ENCODE measurements at regions not wholly inside any gene's neighbourhood (a gene's known extent, or its start where the extent isn't known, plus 50 kb on each side); places are given as distances from the start of the nearest gene placed in this dataset.

DNA sequence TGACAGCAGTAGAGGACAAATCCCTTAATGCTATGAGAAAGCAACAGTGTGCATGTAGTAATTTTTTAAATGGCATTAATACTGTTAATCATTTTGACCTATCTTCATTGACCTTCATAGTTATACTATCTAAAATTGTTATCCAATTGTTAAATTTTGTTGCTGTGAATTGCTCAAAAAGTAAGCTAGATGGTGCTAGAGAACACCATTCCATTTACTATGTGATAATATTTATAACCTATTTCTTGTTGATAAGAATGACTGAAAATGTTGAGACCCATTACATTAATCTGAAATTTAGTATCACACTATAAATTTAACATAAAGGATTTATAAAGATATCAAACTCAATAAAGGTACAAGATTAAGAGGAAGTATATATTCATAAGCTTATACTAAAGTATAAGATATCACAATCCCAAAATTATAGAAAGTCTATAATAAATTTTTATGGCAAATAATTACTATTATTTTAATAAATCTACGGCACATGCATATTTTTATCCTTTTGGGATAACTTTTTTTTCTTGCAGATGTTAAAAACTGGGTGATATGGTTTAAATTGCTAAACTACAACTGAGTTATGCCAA is 1573.3 kb downstream of the PCDH9 start:
- peak; percentile 31 for TF ChIP-seq CTCF (IDR thresholded peaks at IDR 0.05; ENCODE audit: low read depth, low read length, missing control alignments)
- in situ Hi-C loops (cut with HindIII; ENCODE audit: low sequenced_read_pairs): no loop called here
- no peak for DNase-seq (ENCODE audit: low read depth)
- H3K4me3 ChIP-seq (ENCODE audit: low read depth, low read length): no peak overlapping the region

- no peak for DNase-seq (ENCODE audit: low read depth)
- in situ Hi-C loops (cut with HindIII; ENCODE audit: low sequenced_read_pairs): no loop called here
- TF ChIP-seq CTCF (IDR thresholded peaks at IDR 0.05; ENCODE audit: low read depth, low read length, missing control alignments): no peak
- H3K4me3 ChIP-seq (ENCODE audit: low read depth, low read length): no peak overlapping the region
Observed at GRCh38 chr13:65653613-65654012, 1576.5 kb downstream of the PCDH9 start.

GRCh38 chr13:65650321-65650720 is 1579.8 kb downstream of the PCDH9 start:
- H3K4me3 ChIP-seq (ENCODE audit: low read depth, low read length): no peak overlapping the region
- TF ChIP-seq CTCF (IDR thresholded peaks at IDR 0.05; ENCODE audit: low read depth, low read length, missing control alignments): no peak
- in situ Hi-C loops (cut with HindIII; ENCODE audit: low sequenced_read_pairs): no loop called here
- no peak for DNase-seq (ENCODE audit: low read depth)

- no peak for TF ChIP-seq CTCF (IDR thresholded peaks at IDR 0.05; ENCODE audit: low read depth, low read length, missing control alignments)
- in situ Hi-C loops (cut with HindIII; ENCODE audit: low sequenced_read_pairs): loop anchor here (25.0 kb wide), 1 partner anchor 1181 kb away; no protein-coding TSS in a partner anchor
- no peak overlapping the region for H3K4me3 ChIP-seq (ENCODE audit: low read depth, low read length)
- no peak for DNase-seq (ENCODE audit: low read depth)
Observed at GRCh38 chr13:65642996-65643395, 1587.1 kb downstream of the PCDH9 start.

DNA sequence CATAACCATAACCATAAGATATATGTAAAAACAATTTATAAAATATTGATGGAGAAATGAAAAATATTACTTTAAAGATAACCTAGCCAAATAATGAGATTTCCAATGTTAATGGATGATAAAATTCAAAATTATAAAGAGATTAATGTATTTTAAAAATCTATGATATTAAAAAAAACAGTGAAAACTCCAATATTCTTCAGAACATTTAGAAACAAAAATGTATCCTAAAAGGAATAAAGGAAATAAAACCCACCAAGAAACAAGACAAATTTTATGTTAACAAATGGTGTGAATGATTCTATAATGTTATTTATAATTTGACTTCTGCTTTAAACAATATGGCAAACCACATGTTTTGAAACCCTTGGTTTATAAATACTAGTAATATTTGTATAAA is 1587.8 kb downstream of the PCDH9 start:
- TF ChIP-seq CTCF (IDR thresholded peaks at IDR 0.05; ENCODE audit: low read depth, low read length, missing control alignments): no peak
- DNase-seq (ENCODE audit: low read depth): no peak
- in situ Hi-C loops (cut with HindIII; ENCODE audit: low sequenced_read_pairs): loop anchor here (25.0 kb wide), 1 partner anchor 1180 kb away; no protein-coding TSS in a partner anchor
- H3K4me3 ChIP-seq (ENCODE audit: low read depth, low read length): no peak overlapping the region

GRCh38 chr13:65638572-65639168 is 1591.5 kb downstream of the PCDH9 start:
- TF ChIP-seq CTCF (IDR thresholded peaks at IDR 0.05; ENCODE audit: low read depth, low read length, missing control alignments): peak; percentile 73
- no peak overlapping the region for H3K4me3 ChIP-seq (ENCODE audit: low read depth, low read length)
- in situ Hi-C loops (cut with HindIII; ENCODE audit: low sequenced_read_pairs): loop anchor here (25.0 kb wide), 1 partner anchor 1176 kb away; no protein-coding TSS in a partner anchor
- peak; percentile 49 for DNase-seq (ENCODE audit: low read depth)
